ENCODE measurements at regions not wholly inside any gene's neighbourhood (a gene's known extent, or its start where the extent isn't known, plus 50 kb on each side); places are given as distances from the start of the nearest gene placed in this dataset.

DNA sequence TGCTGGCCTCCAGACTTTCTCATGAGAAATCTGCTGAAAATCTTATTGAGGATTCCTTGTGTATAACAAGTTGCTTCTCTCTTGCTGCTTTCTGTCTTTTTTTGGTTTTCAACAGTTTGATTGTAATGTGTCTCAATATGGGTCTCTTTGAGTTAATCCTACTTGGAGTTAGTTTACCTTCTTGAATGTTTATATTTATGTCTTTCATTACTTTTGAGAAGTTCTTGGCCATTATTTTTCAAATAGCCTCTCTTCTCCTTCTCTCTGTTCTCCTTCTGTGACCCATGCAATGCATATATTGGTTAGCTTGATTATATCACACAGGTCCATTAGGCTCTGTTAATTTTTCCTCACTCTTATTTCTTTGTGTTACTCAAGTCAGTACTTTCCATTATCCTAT is 67.4 kb upstream of the ADAM23 start:
- TF ChIP-seq, protein P1, sequence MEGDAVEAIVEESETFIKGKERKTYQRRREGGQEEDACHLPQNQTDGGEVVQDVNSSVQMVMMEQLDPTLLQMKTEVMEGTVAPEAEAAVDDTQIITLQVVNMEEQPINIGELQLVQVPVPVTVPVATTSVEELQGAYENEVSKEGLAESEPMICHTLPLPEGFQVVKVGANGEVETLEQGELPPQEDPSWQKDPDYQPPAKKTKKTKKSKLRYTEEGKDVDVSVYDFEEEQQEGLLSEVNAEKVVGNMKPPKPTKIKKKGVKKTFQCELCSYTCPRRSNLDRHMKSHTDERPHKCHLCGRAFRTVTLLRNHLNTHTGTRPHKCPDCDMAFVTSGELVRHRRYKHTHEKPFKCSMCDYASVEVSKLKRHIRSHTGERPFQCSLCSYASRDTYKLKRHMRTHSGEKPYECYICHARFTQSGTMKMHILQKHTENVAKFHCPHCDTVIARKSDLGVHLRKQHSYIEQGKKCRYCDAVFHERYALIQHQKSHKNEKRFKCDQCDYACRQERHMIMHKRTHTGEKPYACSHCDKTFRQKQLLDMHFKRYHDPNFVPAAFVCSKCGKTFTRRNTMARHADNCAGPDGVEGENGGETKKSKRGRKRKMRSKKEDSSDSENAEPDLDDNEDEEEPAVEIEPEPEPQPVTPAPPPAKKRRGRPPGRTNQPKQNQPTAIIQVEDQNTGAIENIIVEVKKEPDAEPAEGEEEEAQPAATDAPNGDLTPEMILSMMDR (optimal IDR thresholded peaks at IDR 0.05 in 1 of 3, IDR thresholded peaks at IDR 0.05 in 1 of 3, conservative IDR thresholded peaks at IDR 0.05 in 1 of 3; ENCODE audit: extremely low read depth in 1 of 3, insufficient read depth in 2 of 3, low read length in 3 of 3), result no peak
- TF ChIP-seq EZH2 (IDR thresholded peaks at IDR 0.05; ENCODE audit: low read length), result no peak
- no peak overlapping the region for H2AFZ ChIP-seq (ENCODE audit: control insufficient read depth, low read length)
- no peaks in the 10 kb centered on the region for H3K27me3 ChIP-seq (ENCODE audit: control insufficient read depth, extremely low read depth, insufficient read depth, low read length)
- no peak overlapping the region for H3K4me3 ChIP-seq (ENCODE audit: control insufficient read depth in 2 of 3, extremely low read depth in 1 of 3, insufficient read depth in 2 of 3, low read depth in 1 of 3, low read length in 3 of 3)
- no peaks in the 10 kb centered on the region for H3K36me3 ChIP-seq (ENCODE audit: control insufficient read depth in 2 of 2, extremely low read depth in 1 of 2, insufficient read depth in 2 of 2, low read length in 2 of 2)
- dilution Hi-C loops (cut with MboI; ENCODE audit: extremely low pct_ligation_motif_present, low sequenced_read_pairs), result no loop called here
- no peak overlapping the region for H3K9ac ChIP-seq (ENCODE audit: control insufficient read depth, extremely low read depth, insufficient read depth, low read length)
- no peaks in the 10 kb centered on the region for H3K79me2 ChIP-seq (ENCODE audit: control insufficient read depth, insufficient read depth, low read length)
- DNase-seq (ENCODE audit: low read depth, low spot score) (no peak), FAIRE-seq (no peak)
- H4K20me1 ChIP-seq (ENCODE audit: control insufficient read depth, extremely low read depth, insufficient read depth, low read length), result no peaks in the 10 kb centered on the region
- no peak overlapping the region for H3K4me2 ChIP-seq (ENCODE audit: control insufficient read depth, extremely low read depth, insufficient read depth, low read depth, low read length)
- no peaks in the 10 kb centered on the region for H3K9me1 ChIP-seq (ENCODE audit: control insufficient read depth, extremely low read depth, insufficient read depth, low read length)
- H3K27ac ChIP-seq (ENCODE audit: control insufficient read depth, insufficient read depth, low read length), result no peak overlapping the region
- H3K4me1 ChIP-seq (ENCODE audit: control insufficient read depth, extremely low read depth, insufficient read depth, low read length), result no peaks in the 10 kb centered on the region
- H3K9me3 ChIP-seq (ENCODE audit: control insufficient read depth, low read depth, low read length), result no peaks in the 10 kb centered on the region

DNA sequence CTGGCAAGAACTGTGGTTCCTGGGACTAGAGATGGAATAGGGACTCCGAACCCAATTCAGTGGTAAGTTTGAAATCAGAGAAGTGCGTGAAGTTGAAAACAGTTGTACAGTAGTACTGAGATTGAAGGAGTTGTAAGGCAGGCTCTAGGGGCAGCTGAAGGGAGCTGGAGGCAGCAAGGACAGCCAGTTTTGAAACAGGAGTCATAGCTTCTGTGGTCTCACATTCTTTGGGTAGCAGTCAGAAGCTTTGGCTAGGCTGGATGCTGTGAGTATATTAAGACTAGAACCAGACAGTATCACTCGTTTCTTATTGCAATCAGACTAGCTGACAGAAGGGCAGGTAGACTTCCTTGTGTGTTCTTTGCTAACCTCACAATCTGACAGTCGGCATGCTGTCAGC is 64.5 kb upstream of the ADAM23 start:
- Histone ChIP-seq H3K79me2 (ENCODE audit: control insufficient read depth, insufficient read depth, low read length) (no peaks in the 10 kb centered on the region), H3K4me3 (ENCODE audit: control insufficient read depth in 2 of 3, extremely low read depth in 1 of 3, insufficient read depth in 2 of 3, low read depth in 1 of 3, low read length in 3 of 3) (no peak overlapping the region), H4K20me1 (ENCODE audit: control insufficient read depth, extremely low read depth, insufficient read depth, low read length) (no peaks in the 10 kb centered on the region), H2AFZ (ENCODE audit: control insufficient read depth, low read length) (no peak overlapping the region), H3K27me3 (ENCODE audit: control insufficient read depth, extremely low read depth, insufficient read depth, low read length) (no peaks in the 10 kb centered on the region), H3K4me2 (ENCODE audit: control insufficient read depth, extremely low read depth, insufficient read depth, low read depth, low read length) (no peak overlapping the region), H3K4me1 (ENCODE audit: control insufficient read depth, extremely low read depth, insufficient read depth, low read length) (no peaks in the 10 kb centered on the region), H3K9ac (ENCODE audit: control insufficient read depth, extremely low read depth, insufficient read depth, low read length) (no peak overlapping the region), H3K9me1 (ENCODE audit: control insufficient read depth, extremely low read depth, insufficient read depth, low read length) (no peaks in the 10 kb centered on the region), H3K36me3 (ENCODE audit: control insufficient read depth in 2 of 2, extremely low read depth in 1 of 2, insufficient read depth in 2 of 2, low read length in 2 of 2) (no peaks in the 10 kb centered on the region), H3K27ac (ENCODE audit: control insufficient read depth, insufficient read depth, low read length) (no peak overlapping the region), H3K9me3 (ENCODE audit: control insufficient read depth, low read depth, low read length) (no peaks in the 10 kb centered on the region)
- DNase-seq (ENCODE audit: low read depth, low spot score) (no peak), FAIRE-seq (no peak)
- dilution Hi-C loops (cut with MboI; ENCODE audit: extremely low pct_ligation_motif_present, low sequenced_read_pairs), result no loop called here
- TF ChIP-seq EZH2 (IDR thresholded peaks at IDR 0.05; ENCODE audit: low read length), result no peak
- TF ChIP-seq, protein P1 (optimal IDR thresholded peaks at IDR 0.05 in 1 of 3, IDR thresholded peaks at IDR 0.05 in 1 of 3, conservative IDR thresholded peaks at IDR 0.05 in 1 of 3; ENCODE audit: extremely low read depth in 1 of 3, insufficient read depth in 2 of 3, low read length in 3 of 3), result no peak

Data from keratinocyte (primary cell).